Aorta (tissue), 5 donors: ENCODE measurements at regions not wholly inside any gene's neighbourhood (a gene's known extent, or its start where the extent isn't known, plus 50 kb on each side); places are given as distances from the start of the nearest gene placed in this dataset.
A peak's percentile ranks its signal among the peaks of the same experiment; 100 is the strongest.
"Not testable (repeated sequence)": the region's sequence is repeated elsewhere in the genome, so short reads cannot be mapped to it uniquely, and the experiment has no call there.

Source experiments
- ATAC-seq: fragments of 200-7000 bp; cut with Tn5 transposase; one replicate; pipeline ENCODE4 v1.9.1; 2022; ENCODE audit warnings: moderate library complexity; ENCODE audit not compliant: low FRiP score
- DNase-seq, 2 donors: peaks; one replicate each; pipeline ENCODE4 v3.0.0-alpha.2; 2020
- H3K27ac ChIP-seq, 2 donors: one replicate each; pipeline ENCODE4 v1.5.1; 2013; ENCODE audit warnings: low read length in 2 of 2, mild to moderate bottlenecking in 2 of 2, moderate library complexity in 2 of 2, control low read depth in 1 of 2, inconsistent platforms in 1 of 2, low read depth in 1 of 2
- H3K27me3 ChIP-seq, 2 donors: one replicate each; pipeline ENCODE4 v1.6.1; 2013; ENCODE audit warnings: control low read depth in 1 of 2, low read length in 1 of 2, mild to moderate bottlenecking in 1 of 2, moderate library complexity in 1 of 2; ENCODE audit not compliant: insufficient read depth in 2 of 2, control insufficient read depth in 1 of 2
- H3K36me3 ChIP-seq, 2 donors: one replicate each; pipeline ENCODE4 v1.6.1; 2013; ENCODE audit warnings: control low read depth in 1 of 2, low read length in 1 of 2, mild to moderate bottlenecking in 1 of 2; ENCODE audit not compliant: insufficient read depth in 2 of 2, control insufficient read depth in 1 of 2
- H3K4me1 ChIP-seq, 2 donors: one replicate each; pipeline ENCODE4 v1.6.1; 2013; ENCODE audit warnings: low read length in 2 of 2, control low read depth in 1 of 2, mild to moderate bottlenecking in 1 of 2, moderate library complexity in 1 of 2; ENCODE audit not compliant: insufficient read depth in 2 of 2, control insufficient read depth in 1 of 2
- H3K4me3 ChIP-seq, 2 donors: one replicate each; pipeline ENCODE4 v1.5.1; 2013; ENCODE audit warnings: low read length in 2 of 2, control low read depth in 1 of 2, mild to moderate bottlenecking in 1 of 2
- H3K9me3 ChIP-seq: one replicate; pipeline ENCODE4 v1.6.1; 2013; ENCODE audit warnings: mild to moderate bottlenecking, low read length; ENCODE audit not compliant: control insufficient read depth
- WGBS, 2 donors: extraction: QIAGEN DNeasy Blood & Tissue Kit; methylation state at CpG; one replicate each; pipeline ENCODE4 v1.1.7; 2013; 5-methylcytosine and 5-hydroxymethylcytosine counted together
- intact Hi-C, 2 donors: fragments of 100-400 bp; cut with DNase I; formaldehyde crosslinking; loops; one replicate each; pipeline versions ENCODE4 v1.14.2 to v1.15.0; 2022
- donor health status: healthy with polysubstance abuse.
- donor health status: Bipolar disorder and iron deficiency.
- donor health status: DM: no; HTN: no; CAD: no.
- donor health status: DM: no; HTN: no; CAD: no.
- donor health status: DM: yes; HTN: yes; CAD: no.

- H3K9me3 ChIP-seq, ATAC-seq, intact Hi-C loops, H3K36me3 ChIP-seq, H3K27me3 ChIP-seq, H3K4me3 ChIP-seq, H3K27ac ChIP-seq, DNase-seq, H3K4me1 ChIP-seq: not testable (repeated sequence)
- 95 to 97% methylated on average over 27 to 28 of the region's 30 CpGs for WGBS, 2 donors
These were observed 78.1 kb downstream of the PPIAL4G start for GRCh38 chr1:148404786-148405568.

GRCh38 chr1:148403925-148404324 lies 79.2 kb downstream of the PPIAL4G start:
- H3K9me3 ChIP-seq, H3K27ac ChIP-seq, intact Hi-C loops, ATAC-seq, H3K4me1 ChIP-seq, H3K27me3 ChIP-seq, H3K36me3 ChIP-seq, H3K4me3 ChIP-seq, DNase-seq: not testable (repeated sequence)
- WGBS, 2 donors = 90 to 97% methylated on average over 2 of the region's 2 CpGs

DNA sequence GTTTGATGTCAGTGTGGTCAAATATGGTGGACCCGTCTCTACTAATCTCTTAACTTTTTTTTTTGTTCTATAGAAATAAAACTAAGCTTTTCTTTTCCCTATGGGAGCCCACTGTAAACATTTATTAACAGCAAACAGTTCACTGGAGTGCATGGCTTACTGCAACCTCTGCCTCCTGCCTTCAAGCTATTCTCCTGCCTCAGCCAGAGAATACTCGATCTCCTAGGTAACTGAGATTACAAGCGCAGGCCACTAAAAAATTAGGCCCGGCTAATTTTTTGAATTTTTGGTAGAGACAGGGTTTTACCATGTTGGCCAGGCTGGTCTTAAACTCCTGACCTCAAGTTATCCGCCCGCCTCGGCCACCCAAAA lies 80.0 kb downstream of the PPIAL4G start:
- intact Hi-C loops, H3K36me3 ChIP-seq, H3K9me3 ChIP-seq, DNase-seq, H3K27me3 ChIP-seq, ATAC-seq, H3K4me1 ChIP-seq, H3K27ac ChIP-seq: not testable (repeated sequence)
- peak overlapping the region in 1 of 2 donors; percentile 41 for H3K4me3 ChIP-seq
- 9 to 30% methylated on average over 3 to 4 of the region's 7 CpGs for WGBS, 2 donors

DNA sequence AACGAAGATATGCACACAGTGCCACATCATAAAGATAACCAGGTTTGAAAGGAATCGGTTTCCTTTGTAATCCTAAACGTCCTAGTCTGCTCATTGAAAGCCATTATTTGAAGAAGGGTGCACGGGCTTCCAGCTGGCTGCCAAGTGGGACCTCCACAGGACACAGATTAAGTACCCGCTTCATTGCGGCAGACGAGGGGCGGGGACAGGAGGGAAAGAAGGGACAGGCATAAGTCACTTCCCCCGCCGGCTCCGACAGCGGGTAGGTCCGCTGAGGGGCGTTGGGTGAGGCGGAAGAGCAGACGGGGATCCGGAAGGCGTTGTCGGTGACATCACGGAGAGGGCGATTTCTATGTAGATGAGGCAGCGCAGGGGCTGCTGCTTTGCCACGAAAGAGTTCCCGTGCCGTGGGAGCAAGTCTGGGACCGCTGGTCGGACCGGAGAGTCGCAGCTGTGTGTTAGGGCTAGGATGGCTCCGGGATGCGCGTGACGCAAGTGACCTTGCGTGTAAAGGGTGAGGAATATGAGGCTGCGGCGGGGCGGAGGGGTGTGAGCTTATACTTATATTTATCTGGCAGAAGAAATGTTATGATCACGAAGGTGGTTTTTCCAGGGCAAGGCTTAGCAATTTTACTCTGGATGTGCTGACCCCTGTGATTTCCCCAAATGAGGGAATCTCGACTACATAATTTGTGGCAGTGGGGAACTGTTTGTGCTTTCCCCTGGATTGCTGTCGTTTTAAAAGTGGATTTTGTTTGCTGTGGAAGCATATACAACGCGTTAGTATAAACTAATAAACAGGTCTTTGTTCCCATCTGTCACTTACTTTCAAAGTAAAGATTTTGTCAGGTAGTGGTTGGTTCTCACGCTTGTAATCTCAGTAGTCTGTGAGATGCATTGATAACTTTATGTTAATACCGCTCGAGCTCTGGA lies 80.7 kb downstream of the PPIAL4G start:
- H3K27me3 ChIP-seq, H3K9me3 ChIP-seq, H3K36me3 ChIP-seq, intact Hi-C loops, H3K4me1 ChIP-seq: not testable (repeated sequence)
- peak; percentile 89 to 91 for DNase-seq
- peak; percentile 90 for ATAC-seq
- H3K4me3 ChIP-seq = peak overlapping the region; percentile 41 to 88
- 1 to 2% methylated on average over 42 to 45 of the region's 45 CpGs for WGBS, 2 donors
- peak overlapping the region in 1 of 2 donors; percentile 30 for H3K27ac ChIP-seq

- H3K36me3 ChIP-seq, DNase-seq, H3K27me3 ChIP-seq, H3K4me3 ChIP-seq, H3K9me3 ChIP-seq, H3K4me1 ChIP-seq, ATAC-seq, H3K27ac ChIP-seq, intact Hi-C loops: not testable (repeated sequence)
- WGBS, 2 donors = 62 to 92% methylated on average over 1 of the region's 1 CpG
These were observed 85.6 kb downstream of the PPIAL4G start for GRCh38 chr1:148397516-148397915.

DNA sequence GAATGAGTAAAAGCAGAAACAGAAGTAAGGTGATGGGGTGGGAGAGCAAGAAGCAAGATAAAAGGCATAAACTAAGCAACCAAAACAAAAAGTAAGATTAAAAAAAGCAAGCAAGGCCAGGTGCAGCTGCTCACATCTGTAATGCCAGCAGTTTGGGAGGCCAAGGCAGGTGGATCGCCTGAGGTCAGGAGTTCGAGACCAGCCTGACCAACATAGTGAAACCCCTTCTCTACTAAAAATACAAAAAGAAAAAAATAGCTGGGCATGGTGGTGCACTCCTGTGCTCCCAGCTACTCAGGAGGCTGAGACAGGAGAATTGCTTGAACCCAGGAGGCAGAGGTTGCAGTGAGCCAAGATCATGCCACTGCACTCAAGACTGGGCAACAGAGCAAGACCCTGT lies 90.6 kb downstream of the PPIAL4G start:
- DNase-seq, H3K27ac ChIP-seq, H3K4me3 ChIP-seq, H3K9me3 ChIP-seq, ATAC-seq, H3K36me3 ChIP-seq, H3K4me1 ChIP-seq, H3K27me3 ChIP-seq, intact Hi-C loops: not testable (repeated sequence)
- 95 to 100% methylated on average over 2 of the region's 2 CpGs for WGBS, 2 donors

DNA sequence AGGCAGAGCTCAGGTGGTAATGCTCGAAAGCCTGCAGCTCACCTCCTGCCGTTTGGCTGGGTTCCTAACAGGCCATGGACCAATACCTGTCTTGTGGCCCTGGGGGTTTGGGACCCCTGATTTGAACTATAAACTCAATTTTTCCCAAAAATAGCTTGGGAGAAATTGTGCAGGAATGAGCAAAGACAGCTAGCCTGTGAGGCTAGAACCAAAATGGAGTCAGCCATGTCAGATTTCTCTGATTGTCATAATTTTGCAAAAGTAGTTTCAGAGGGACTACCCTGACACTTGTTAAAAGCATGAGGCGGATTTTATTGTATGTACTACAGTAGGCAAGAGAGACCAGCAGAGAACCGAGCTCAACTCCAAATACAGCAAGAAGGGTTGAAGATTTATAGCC lies 91.8 kb downstream of the PPIAL4G start:
- H3K4me3 ChIP-seq, DNase-seq, ATAC-seq, H3K9me3 ChIP-seq, H3K36me3 ChIP-seq, H3K4me1 ChIP-seq, intact Hi-C loops, H3K27ac ChIP-seq, H3K27me3 ChIP-seq: not testable (repeated sequence)
- 84 to 87% methylated on average over 4 of the region's 4 CpGs for WGBS, 2 donors

- no peak for ATAC-seq
- Histone ChIP-seq H3K9me3 (peaks cover 2% of the 10 kb centered on the region), H3K36me3 (no peaks in the 10 kb centered on the region), H3K4me1 (no peaks in the 10 kb centered on the region), H3K4me3 (peak overlapping the region; percentile 2 to 60), H3K27me3 (no peaks in the 10 kb centered on the region), H3K27ac (no peak overlapping the region)
- WGBS, 2 donors = 20 to 23% methylated on average over 6 of the region's 6 CpGs
- intact Hi-C loops = no loop called here
- no peak for DNase-seq
These were observed 94.1 kb downstream of the PPIAL4G start for GRCh38 chr1:148389027-148389339.
